GM13977 (cell line): ENCODE measurements at regions not wholly inside any gene's neighbourhood (a gene's known extent, or its start where the extent isn't known, plus 50 kb on each side); places are given as distances from the start of the nearest gene placed in this dataset.

ENCODE experiments used
- DNase-seq: peaks from one replicate; pipeline ENCODE4 v3.0.0; 2012; ENCODE audit warnings: low spot score
- CTCF ChIP-seq: IDR thresholded peaks from 2 replicates; pipeline ENCODE4 v1.5.1; 2012; ENCODE audit warnings: mild to moderate bottlenecking, control low read depth; ENCODE audit not compliant: insufficient read depth; ENCODE audit errors: extremely low read depth, missing control alignments
- in situ Hi-C: fragments of 300-500 bp; cut with MboI; formaldehyde crosslinking; loops from one replicate; pipeline ENCODE4 v1.12.0; 2022; ENCODE audit warnings: low sequenced_read_pairs, low pct_unique_long_range_greater_than_20kb, mixed read lengths, inconsistent platforms; ENCODE audit not compliant: unreplicated experiment

DNA sequence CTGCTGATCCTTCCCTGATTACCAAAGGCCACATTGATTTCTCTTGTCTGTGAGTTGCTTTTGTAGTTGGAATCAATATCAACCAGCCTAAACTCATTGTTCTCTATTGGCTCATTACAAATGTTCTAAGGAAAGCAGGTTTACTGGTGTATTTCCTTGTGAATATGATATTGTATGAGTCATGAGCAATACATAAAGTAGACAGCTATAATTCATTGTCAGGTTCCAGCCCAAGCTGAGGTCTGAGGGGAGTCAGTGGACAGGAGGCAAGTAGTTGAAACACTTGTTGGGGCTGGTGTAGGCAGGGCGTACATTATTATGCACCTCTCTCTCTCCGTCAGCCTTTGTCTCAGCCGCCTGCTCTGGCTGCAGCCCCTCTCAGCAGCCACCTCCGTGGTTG is 451.7 kb downstream of the IPMK start:
- in situ Hi-C loops: no loop called here
- no peak for DNase-seq
- TF ChIP-seq CTCF: no peak

GRCh38 chr10:57809961-57810360 is 457.7 kb downstream of the IPMK start:
- in situ Hi-C loops: no loop called here
- no peak for DNase-seq
- TF ChIP-seq CTCF: no peak

GRCh38 chr10:57807906-57808305 is 459.8 kb downstream of the IPMK start:
- in situ Hi-C loops: no loop called here
- DNase-seq: no peak
- no peak for TF ChIP-seq CTCF

DNA sequence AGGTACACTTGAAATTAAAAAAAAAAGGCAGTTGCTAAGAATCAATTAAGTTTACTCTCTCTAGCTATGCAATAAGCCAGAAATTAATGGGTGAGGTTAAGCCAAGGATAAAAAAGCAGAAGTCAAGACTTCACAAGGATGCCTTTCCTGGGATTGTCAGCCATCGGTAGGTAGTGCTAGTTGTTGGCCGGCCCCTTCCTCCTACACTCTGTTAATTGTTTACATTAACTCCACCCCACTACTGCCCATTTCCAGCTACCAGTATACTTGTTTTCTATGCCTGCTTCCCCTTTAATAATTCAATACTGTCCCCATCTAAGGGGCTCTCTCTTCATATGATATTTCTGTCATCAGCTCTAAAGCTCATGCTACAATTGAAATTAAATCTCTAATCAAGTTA is 461.0 kb downstream of the IPMK start:
- no peak for DNase-seq
- in situ Hi-C loops: no loop called here
- TF ChIP-seq CTCF: no peak

- no peak for TF ChIP-seq CTCF
- in situ Hi-C loops: no loop called here
- no peak for DNase-seq
These were observed 468.1 kb downstream of the IPMK start for GRCh38 chr10:57799625-57800024.

GRCh38 chr10:57798830-57799229 is 468.9 kb downstream of the IPMK start:
- TF ChIP-seq CTCF: no peak
- no peak for DNase-seq
- in situ Hi-C loops: no loop called here

GRCh38 chr10:57791546-57791945 is 476.1 kb downstream of the IPMK start:
- in situ Hi-C loops: no loop called here
- DNase-seq: no peak
- TF ChIP-seq CTCF: no peak
